GM18505 (cell line): ENCODE measurements at regions not wholly inside any gene's neighbourhood (a gene's known extent, or its start where the extent isn't known, plus 50 kb on each side); places are given as distances from the start of the nearest gene placed in this dataset.

Experiments used
- ATAC-seq: cut with Tn5 transposase; IDR thresholded peaks from one replicate; pipeline ENCODE4 v1.9.1; 2021; ENCODE audit not compliant: unreplicated experiment
- POLR2A ChIP-seq: IDR thresholded peaks from 4 replicates; pipeline ENCODE4 v1.6.1; 2011; ENCODE audit warnings: borderline replicate concordance; ENCODE audit not compliant: insufficient read depth, insufficient read length; ENCODE audit errors: extremely low read depth

DNA sequence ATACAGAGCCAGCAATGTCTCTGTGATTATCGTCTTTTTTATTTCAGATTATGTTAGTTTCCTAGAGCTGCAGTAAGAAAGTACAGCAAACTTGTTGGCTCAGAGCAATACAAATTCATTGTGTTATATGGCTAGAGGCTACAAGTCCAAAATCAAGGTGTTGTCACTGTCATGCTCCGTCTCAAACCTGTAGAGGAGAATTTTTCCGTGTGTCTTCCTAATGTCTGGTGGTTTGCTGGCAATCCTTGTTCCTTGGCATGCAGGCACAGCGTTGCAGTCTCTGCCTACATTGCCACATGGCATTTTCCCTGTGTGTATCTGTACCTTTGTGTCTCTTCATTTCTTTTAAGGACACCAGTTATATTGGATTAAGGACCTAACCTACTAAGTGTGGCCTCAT, 244.4 kb downstream of the LRRIQ3 start:
- no peak for TF ChIP-seq POLR2A
- ATAC-seq = no peak

DNA sequence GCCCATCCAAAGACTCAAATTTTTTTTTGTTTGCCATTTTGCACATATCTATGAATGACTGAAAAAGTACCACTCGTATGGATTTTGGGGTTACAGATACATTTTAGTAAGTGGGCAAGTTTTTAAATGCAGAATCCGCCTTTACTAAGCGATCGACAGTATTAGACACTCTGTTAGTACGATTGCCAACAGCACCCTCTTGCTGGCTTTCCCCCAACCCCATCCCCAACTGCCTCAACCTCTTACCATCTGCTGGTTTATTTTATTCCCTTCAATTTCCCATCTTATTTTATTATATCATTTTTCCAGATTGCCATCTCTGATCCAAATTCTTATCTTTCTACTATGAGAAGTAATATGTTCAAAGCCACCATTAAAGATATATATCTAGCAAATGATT, 244.8 kb downstream of the LRRIQ3 start:
- TF ChIP-seq POLR2A = no peak
- ATAC-seq = no peak

DNA sequence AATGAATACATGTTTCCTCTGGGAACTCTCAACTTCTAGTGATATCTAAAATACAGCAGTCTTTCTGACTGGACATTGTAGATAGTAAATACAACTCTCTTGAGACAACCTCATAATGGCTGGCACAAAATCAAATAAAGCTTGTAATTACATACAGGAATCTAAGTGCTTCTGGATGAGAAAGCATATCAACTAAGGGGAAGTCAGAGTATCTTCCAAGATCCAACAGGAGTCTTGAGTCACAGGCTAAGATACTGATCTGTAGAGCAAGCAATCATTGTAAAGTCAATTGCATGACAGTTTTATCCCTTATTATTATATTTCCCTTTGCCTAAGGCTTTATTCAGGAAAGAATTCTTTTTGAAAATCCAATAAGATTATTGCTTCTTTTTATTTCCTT, 249.9 kb downstream of the LRRIQ3 start:
- TF ChIP-seq POLR2A = no peak
- ATAC-seq = no peak

DNA sequence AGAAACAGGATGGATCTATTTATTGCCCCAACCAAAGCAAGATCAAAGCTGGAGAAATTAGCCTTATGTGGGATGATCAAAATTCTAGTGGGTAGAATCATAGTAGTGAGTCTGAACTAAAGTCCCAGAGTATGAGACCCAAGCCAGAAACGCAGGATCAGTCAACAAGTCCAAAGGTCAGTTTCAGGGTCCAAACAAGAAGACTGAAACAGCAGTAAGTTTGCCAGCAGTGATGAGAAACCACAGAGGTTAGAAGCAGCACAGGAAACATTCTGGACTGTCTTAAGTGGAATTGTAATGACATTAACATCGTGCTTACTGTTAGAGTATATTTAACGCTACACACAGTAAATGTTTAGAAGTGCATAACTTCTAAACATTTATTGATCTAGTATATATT, 251.0 kb downstream of the LRRIQ3 start:
- TF ChIP-seq POLR2A = no peak

DNA sequence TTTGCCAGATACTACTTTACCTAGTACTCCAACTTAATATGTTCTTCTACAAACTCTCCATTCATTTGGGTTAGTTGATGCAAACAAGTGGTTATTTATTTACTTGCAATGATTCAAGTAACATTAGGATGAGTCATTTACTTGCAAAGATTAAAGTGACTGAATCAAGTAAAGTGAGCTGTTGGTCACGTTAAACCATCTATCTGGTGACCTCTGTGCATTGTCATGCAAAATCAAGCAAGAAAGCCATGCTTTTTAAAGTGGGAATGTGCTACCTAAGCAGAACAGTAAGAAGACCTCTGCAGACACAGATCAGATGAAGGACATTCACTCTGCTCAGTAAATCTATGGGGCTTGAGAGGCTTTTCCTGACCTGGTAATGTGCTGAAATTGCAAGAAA, 254.7 kb downstream of the LRRIQ3 start:
- TF ChIP-seq POLR2A = no peak
- ATAC-seq = no peak

More for the DNA sequence above, 251.0 kb downstream of the LRRIQ3 start:
- ATAC-seq = no peak

DNA sequence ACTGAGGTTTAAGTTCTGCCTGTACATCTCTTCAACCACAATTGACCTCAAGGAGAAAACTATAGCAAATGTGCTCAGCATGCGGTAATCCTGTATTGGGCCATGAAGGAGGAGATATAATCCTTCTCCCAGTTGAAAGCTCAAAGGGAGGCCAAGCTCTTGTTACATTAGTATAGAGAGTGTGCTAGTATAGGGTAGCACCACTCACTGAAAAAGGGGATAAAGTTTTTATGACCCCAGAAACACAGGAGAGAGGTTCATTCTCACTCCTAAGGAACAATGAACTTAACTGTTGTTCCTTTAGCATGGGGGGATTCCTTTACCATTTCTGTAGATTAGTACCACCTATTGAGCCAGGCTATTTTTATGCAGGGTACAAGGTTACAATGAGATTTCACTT, 267.7 kb downstream of the LRRIQ3 start:
- no peak for ATAC-seq
- TF ChIP-seq POLR2A = no peak

DNA sequence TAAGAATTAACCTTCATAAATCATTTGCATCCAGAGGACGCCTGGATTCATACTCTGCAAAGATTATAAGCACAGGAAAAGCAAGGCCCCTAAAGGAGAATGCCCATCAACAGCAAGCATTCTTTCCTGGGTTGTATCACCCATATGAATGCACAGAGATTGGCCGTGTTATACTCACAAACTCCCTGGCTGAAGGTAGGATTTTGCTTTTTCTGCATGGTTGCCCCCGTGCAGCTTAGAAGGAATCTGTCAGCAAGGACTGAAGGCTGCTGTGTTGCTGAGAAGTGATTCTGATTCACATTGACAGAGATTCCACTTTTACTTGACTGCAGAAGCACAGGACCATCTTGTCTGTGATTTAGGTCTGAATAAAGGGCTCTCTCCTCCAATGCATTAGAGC, 283.0 kb downstream of the LRRIQ3 start:
- no peak for TF ChIP-seq POLR2A
- ATAC-seq = no peak

DNA sequence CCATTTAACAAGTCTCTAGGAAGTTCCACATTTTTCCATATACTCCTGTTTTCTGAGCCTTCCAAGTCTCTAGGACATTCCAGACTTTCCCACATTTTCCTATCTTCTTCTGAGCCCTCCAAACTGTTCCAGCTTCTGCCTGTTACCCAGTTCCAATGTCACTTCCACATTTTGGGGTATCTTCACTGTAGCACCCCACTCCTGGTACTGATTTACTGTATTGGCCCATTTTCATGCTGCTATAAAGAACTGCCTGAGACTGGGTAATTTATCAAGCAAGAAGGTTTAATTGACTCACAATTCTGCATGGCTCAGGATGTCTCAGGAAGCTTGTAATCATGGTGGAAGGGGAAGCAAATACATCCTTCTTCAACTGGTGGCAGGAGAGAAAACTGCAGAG, 285.0 kb downstream of the LRRIQ3 start:
- TF ChIP-seq POLR2A = no peak
- ATAC-seq = no peak

DNA sequence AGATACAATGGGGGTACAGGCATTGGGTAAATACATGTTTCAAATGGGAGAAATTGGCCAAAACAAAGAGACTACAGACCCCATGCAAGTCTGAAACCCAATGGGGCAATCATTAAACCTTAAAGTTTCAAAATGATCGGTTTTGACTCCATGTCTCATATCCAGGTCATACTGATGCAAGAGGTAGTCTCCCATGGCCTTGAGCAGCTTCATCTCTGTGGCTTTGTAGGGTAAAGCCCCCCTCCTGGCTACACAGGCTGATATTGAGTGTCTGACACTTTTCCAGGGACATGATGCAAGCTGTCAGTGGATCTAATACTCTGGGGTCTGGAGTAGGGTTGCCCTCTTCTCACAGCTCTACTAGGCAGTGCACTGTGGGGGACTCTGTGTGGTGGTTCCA, 286.1 kb downstream of the LRRIQ3 start:
- no peak for ATAC-seq
- TF ChIP-seq POLR2A = no peak

DNA sequence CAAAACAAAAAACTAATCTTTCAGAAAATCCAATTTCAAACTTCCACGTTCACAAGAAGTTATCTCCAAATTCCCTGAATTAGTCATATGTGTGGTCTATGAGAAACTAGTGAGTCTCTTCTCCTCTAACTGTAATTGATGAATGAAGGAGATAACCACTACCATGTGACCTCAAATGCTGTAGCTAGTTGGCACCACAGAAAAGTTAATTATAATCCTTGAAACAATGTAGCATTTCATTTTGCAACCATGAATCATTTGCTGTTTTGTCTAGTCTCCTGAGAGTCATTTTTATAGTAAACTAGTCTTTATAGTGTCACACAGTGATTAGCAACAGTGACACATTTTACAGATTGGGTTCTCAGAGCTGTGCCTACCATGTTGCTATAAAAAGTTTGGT, 287.5 kb downstream of the LRRIQ3 start:
- TF ChIP-seq POLR2A = no peak
- ATAC-seq = no peak

DNA sequence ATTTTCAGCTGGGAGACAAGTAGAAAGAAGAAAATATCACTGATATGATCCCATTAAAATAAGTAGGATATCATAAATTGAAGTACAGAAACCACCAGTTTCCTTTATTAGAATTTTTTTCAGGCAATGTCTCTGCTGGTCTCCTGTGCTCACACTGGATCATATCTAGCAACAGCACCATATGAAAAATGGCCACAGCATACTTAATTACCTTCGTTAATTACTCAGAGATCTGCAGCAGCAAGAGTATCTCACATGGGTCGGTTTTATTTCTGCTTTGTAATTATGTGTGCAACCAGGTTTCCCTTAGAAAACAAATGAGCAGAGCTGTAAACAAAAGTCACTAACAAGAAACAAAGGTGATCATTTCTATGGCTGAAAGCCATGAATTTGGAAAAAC, 287.9 kb downstream of the LRRIQ3 start:
- TF ChIP-seq POLR2A = no peak
- ATAC-seq = no peak

DNA sequence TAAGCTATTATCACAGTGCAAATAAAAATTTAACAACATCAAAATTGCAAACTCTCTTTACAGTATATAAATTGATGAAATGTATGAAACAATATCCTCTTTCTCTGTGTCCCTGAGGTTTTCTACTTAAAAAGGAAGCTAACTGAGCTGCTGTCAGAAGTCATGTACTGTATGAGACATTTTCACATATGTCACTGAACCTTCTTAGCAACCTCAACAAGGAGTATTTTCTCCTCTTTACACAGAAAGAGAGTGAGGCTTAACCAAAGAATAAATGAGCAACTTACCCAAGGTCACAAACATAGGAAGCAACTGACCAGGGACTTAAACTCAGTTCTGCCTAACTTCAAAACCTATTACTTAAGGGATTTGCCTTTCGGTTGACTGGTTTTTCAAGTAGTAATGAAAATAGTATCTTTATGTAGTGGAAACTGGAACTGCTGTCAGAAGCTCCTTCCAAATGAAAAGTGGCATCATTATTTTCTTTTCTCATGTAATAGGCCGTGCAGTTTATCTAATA, 288.9 kb downstream of the LRRIQ3 start:
- no peak for TF ChIP-seq POLR2A
- no peak for ATAC-seq

DNA sequence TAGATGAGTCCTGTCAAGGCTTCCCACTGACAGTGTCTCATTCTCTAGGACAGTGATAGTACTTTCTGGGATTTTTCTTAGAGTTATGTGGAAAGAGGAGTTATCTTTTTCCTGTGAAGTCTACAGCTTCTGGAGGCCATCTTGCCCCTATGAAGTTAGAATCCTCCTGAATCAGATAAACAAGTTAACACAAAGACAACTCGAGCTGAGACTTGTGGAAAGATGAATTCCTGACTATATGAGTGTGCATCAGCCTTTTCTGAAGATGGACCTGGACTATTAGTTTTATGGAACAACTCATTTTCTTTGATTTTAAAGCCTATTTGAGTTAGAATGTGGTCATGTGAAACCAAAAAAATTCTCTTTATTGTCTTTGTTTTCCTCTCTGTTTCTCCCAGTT, 290.9 kb downstream of the LRRIQ3 start:
- no peak for TF ChIP-seq POLR2A
- no peak for ATAC-seq

DNA sequence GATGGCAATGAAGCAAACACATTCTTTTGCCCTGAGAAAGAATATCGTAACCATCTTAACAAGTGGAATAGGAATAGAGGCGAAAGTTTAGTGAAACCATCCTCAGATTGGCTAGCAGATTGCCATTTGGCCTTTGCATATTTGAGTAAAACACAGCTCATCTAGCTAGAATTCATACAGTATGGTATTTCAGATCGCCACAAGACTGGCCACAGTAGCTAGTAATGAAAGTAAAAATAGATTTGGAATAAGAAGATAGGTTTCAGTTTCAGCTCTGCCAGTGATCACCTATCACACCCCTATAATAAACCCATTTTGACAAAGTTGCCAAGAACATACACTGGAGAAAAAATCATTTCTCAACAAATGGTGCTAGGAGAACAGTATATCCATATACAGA, 294.9 kb downstream of the LRRIQ3 start:
- TF ChIP-seq POLR2A = no peak
- no peak for ATAC-seq

DNA sequence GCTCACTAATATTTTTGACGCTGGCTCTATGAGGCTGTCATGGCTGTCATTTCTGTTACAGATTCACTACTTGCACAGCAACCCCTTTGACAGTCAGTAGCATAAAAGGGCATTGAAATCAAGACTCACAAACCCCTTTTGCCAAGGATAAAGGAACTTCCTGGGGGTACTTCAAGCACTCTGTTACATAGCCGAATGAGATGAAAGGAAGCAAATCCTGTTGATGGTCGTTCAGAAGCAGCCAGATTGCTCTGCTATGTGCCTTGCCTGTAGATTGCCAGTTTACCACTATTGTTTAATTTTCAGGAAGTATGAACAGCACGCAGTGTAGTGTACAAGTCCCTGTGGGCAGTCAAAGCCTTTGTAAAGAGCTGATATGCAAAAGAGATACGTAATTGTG, 296.2 kb downstream of the LRRIQ3 start:
- no peak for ATAC-seq
- TF ChIP-seq POLR2A = no peak

DNA sequence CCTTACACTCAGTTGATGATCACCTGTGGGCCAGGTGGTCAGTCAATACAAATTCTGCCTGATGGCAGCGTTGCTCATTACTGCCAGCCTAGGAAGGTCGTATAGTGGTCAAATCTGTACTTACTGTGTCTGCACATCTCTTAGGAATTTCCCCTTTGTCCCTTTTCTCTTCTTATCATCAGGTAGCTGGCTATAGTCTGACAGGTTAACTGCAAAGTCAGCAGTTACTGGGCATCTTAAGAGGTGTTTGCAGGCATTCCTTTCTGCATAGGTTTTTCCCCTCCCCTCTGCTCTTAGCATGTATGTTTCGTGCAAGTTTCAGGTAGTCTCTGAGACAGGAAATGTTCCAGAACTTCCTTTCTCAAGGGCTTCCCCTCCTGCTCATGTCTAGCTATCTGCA, 298.7 kb downstream of the LRRIQ3 start:
- no peak for TF ChIP-seq POLR2A
- no peak for ATAC-seq

DNA sequence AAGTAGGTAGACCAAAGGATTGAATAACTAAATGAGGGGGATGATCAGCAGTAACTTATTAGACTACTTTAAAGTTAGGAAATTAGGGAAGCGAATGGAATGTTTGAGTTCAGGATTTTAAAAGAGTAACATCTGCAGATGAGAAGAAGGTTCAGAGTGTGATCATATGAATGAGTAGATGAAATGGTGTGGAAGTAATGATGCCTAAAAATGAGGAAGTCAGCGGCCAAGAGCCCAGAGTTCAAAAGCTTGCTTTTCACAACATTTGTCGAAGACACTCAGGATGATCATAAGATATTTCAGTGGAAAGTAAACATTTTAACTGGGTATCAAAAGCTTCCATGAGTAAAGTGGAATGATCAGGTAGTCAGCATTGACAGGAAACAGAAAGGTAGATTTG, 299.4 kb downstream of the LRRIQ3 start:
- no peak for TF ChIP-seq POLR2A

DNA sequence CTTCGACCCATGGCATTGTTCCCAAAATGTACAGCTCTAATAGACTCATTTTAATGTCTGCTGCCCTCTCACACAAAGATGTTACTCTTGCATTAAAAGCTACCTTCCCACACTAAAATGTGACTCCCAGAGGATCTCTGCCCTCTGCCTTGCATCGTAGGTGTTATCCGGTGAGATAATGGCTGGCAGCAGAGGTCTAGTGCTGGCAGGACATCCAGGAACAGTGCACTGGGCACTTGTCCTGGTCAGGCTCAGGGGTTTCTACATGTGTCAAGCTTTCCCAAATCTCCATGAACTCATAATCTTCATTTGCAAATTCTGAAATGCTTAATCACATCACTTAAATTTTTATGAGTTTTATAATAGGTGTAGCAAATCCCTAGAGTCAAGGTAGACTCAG, 310.6 kb downstream of the LRRIQ3 start:
- no peak for ATAC-seq
- TF ChIP-seq POLR2A = no peak

More for the DNA sequence above, 299.4 kb downstream of the LRRIQ3 start:
- ATAC-seq = no peak
